ENCODE measurements at regions not wholly inside any gene's neighbourhood (a gene's known extent, or its start where the extent isn't known, plus 50 kb on each side); places are given as distances from the start of the nearest gene placed in this dataset.
"Not testable (repeated sequence)": the region's sequence is repeated elsewhere in the genome, so short reads cannot be mapped to it uniquely, and the experiment has no call there.

- not testable (repeated sequence) for TF ChIP-seq SP1 (CRISPR knock-in tag; IDR thresholded peaks at IDR 0.05); ZNF436 (CRISPR knock-in tag; IDR thresholded peaks at IDR 0.05); REST (IDR thresholded peaks at IDR 0.05; ENCODE audit: borderline replicate concordance); REST (CRISPR knock-in tag; IDR thresholded peaks at IDR 0.05; ENCODE audit: low read depth); POLR2A (conservative IDR thresholded peaks at IDR 0.05); EZH2 (IDR thresholded peaks at IDR 0.05; ENCODE audit: borderline replicate concordance, low read depth, low read length); ZNF239 (CRISPR knock-in tag; IDR thresholded peaks at IDR 0.05); CREB1 (IDR thresholded peaks at IDR 0.05); CREB1 (CRISPR knock-in tag; IDR thresholded peaks at IDR 0.05); DDX20 (tag; IDR thresholded peaks at IDR 0.05; ENCODE audit: low read depth); CAMTA2 (CRISPR knock-in tag; conservative IDR thresholded peaks at IDR 0.05); ZBTB43 (CRISPR knock-in tag; IDR thresholded peaks at IDR 0.05)
These were observed 69.7 kb downstream of the PPIAL4G start for GRCh38 chr1:148413385-148413784.

All from K562 (cell line).